ENCODE measurements at regions not wholly inside any gene's neighbourhood (a gene's known extent, or its start where the extent isn't known, plus 50 kb on each side); places are given as distances from the start of the nearest gene placed in this dataset.

DNA sequence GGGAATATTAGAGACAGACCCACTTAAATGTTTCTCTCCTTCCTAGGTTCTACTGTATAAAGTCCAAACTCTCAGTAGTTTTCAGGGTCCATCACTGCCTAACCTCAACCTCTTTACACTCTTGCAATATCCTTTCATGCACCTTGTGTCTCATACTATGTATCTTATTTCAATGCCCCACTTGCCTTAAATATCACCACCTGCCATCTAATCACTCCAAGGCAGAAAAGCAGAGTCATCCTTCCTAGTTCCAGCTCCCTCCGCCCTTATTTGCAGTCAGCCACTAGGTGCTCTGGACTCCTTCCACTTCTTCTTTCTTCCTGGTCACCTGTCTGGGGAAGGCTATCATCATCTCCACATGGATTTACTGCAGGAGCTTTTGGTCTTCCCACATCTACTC lies 322.0 kb downstream of the MFSD1 start:
- H3K9me3 Mint-ChIP-seq: no peaks in the 10 kb centered on the region
- H3K27ac Mint-ChIP-seq: no peak overlapping the region; the same call in 1 of the 2 replicates
- H3F3A ChIP-seq (replicated peaks; ENCODE audit: low read depth): no peaks in the 10 kb centered on the region
- no peak overlapping the region for H2AFZ ChIP-seq
- ATAC-seq: no peak
- no peaks in the 10 kb centered on the region for H3K4me1 Mint-ChIP-seq
- H3K27me3 Mint-ChIP-seq (ENCODE audit: insufficient read depth, low read depth, poor library complexity): no peaks in the 10 kb centered on the region
- H3K36me3 Mint-ChIP-seq (ENCODE audit: low read depth): no peaks in the 10 kb centered on the region
- no peaks in the 10 kb centered on the region; the same call in none of the 2 replicates for H3K9me2 ChIP-seq (ENCODE audit: insufficient read depth)
- no peak overlapping the region for H3K27ac ChIP-seq (ENCODE audit: low read depth)
- H3K27me3 ChIP-seq (ENCODE audit: insufficient read depth): no peaks in the 10 kb centered on the region
- no peaks in the 10 kb centered on the region for H3K4me1 ChIP-seq (ENCODE audit: insufficient read depth)
- no peaks in the 10 kb centered on the region for H3K36me3 ChIP-seq (ENCODE audit: insufficient read depth)
- no peak overlapping the region for H3K4me2 ChIP-seq
- H3K79me2 ChIP-seq (replicated peaks; ENCODE audit: insufficient read depth): no peaks in the 10 kb centered on the region
- H4K20me1 ChIP-seq (replicated peaks; ENCODE audit: insufficient read depth): no peaks in the 10 kb centered on the region
- DNase-seq (ENCODE audit: low spot score): no peak
- no peak overlapping the region for H3K4me3 Mint-ChIP-seq
- TF ChIP-seq, protein P1, sequence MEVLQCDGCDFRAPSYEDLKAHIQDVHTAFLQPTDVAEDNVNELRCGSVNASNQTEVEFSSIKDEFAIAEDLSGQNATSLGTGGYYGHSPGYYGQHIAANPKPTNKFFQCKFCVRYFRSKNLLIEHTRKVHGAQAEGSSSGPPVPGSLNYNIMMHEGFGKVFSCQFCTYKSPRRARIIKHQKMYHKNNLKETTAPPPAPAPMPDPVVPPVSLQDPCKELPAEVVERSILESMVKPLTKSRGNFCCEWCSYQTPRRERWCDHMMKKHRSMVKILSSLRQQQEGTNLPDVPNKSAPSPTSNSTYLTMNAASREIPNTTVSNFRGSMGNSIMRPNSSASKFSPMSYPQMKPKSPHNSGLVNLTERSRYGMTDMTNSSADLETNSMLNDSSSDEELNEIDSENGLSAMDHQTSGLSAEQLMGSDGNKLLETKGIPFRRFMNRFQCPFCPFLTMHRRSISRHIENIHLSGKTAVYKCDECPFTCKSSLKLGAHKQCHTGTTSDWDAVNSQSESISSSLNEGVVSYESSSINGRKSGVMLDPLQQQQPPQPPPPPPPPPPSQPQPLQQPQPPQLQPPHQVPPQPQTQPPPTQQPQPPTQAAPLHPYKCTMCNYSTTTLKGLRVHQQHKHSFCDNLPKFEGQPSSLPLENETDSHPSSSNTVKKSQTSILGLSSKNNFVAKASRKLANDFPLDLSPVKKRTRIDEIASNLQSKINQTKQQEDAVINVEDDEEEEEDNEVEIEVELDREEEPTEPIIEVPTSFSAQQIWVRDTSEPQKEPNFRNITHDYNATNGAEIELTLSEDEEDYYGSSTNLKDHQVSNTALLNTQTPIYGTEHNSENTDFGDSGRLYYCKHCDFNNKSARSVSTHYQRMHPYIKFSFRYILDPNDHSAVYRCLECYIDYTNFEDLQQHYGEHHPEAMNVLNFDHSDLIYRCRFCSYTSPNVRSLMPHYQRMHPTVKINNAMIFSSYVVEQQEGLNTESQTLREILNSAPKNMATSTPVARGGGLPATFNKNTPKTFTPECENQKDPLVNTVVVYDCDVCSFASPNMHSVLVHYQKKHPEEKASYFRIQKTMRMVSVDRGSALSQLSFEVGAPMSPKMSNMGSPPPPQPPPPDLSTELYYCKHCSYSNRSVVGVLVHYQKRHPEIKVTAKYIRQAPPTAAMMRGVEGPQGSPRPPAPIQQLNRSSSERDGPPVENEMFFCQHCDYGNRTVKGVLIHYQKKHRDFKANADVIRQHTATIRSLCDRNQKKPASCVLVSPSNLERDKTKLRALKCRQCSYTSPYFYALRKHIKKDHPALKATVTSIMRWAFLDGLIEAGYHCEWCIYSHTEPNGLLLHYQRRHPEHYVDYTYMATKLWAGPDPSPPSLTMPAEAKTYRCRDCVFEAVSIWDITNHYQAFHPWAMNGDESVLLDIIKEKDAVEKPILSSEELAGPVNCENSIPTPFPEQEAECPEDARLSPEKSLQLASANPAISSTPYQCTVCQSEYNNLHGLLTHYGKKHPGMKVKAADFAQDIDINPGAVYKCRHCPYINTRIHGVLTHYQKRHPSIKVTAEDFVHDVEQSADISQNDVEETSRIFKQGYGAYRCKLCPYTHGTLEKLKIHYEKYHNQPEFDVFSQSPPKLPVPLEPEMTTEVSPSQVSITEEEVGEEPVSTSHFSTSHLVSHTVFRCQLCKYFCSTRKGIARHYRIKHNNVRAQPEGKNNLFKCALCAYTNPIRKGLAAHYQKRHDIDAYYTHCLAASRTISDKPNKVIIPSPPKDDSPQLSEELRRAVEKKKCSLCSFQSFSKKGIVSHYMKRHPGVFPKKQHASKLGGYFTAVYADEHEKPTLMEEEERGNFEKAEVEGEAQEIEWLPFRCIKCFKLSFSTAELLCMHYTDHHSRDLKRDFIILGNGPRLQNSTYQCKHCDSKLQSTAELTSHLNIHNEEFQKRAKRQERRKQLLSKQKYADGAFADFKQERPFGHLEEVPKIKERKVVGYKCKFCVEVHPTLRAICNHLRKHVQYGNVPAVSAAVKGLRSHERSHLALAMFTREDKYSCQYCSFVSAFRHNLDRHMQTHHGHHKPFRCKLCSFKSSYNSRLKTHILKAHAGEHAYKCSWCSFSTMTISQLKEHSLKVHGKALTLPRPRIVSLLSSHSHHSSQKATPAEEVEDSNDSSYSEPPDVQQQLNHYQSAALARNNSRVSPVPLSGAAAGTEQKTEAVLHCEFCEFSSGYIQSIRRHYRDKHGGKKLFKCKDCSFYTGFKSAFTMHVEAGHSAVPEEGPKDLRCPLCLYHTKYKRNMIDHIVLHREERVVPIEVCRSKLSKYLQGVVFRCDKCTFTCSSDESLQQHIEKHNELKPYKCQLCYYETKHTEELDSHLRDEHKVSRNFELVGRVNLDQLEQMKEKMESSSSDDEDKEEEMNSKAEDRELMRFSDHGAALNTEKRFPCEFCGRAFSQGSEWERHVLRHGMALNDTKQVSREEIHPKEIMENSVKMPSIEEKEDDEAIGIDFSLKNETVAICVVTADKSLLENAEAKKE (CRISPR knock-in tag; IDR thresholded peaks at IDR 0.05): no peak
- no peak for TF ChIP-seq CREB1 (CRISPR knock-in tag; IDR thresholded peaks at IDR 0.05; ENCODE audit: low read depth)
- no peak for TF ChIP-seq POLR2AphosphoS5 (IDR thresholded peaks at IDR 0.05; ENCODE audit: low read depth)
- no peak for TF ChIP-seq ZNF114 (CRISPR knock-in tag; IDR thresholded peaks at IDR 0.05)
- TF ChIP-seq ZNF331 (CRISPR knock-in tag; IDR thresholded peaks at IDR 0.05; ENCODE audit: low read depth): no peak
- TF ChIP-seq, protein P2, sequence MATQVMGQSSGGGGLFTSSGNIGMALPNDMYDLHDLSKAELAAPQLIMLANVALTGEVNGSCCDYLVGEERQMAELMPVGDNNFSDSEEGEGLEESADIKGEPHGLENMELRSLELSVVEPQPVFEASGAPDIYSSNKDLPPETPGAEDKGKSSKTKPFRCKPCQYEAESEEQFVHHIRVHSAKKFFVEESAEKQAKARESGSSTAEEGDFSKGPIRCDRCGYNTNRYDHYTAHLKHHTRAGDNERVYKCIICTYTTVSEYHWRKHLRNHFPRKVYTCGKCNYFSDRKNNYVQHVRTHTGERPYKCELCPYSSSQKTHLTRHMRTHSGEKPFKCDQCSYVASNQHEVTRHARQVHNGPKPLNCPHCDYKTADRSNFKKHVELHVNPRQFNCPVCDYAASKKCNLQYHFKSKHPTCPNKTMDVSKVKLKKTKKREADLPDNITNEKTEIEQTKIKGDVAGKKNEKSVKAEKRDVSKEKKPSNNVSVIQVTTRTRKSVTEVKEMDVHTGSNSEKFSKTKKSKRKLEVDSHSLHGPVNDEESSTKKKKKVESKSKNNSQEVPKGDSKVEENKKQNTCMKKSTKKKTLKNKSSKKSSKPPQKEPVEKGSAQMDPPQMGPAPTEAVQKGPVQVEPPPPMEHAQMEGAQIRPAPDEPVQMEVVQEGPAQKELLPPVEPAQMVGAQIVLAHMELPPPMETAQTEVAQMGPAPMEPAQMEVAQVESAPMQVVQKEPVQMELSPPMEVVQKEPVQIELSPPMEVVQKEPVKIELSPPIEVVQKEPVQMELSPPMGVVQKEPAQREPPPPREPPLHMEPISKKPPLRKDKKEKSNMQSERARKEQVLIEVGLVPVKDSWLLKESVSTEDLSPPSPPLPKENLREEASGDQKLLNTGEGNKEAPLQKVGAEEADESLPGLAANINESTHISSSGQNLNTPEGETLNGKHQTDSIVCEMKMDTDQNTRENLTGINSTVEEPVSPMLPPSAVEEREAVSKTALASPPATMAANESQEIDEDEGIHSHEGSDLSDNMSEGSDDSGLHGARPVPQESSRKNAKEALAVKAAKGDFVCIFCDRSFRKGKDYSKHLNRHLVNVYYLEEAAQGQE (IDR thresholded peaks at IDR 0.05; ENCODE audit: unreplicated experiment): no peak
- no peak overlapping the region for H3K4me3 ChIP-seq
